Uterus (tissue), 2 donors: ENCODE measurements at regions not wholly inside any gene's neighbourhood (a gene's known extent, or its start where the extent isn't known, plus 50 kb on each side); places are given as distances from the start of the nearest gene placed in this dataset.

ENCODE experiments used
- CTCF ChIP-seq, 4 experiments: fragments of 200-600 bp in 2 of 4; fragments of 450-650 bp in 2 of 4; sonication (generic) in 2 of 4; IDR thresholded peaks; one replicate each; pipeline ENCODE4 v1.5.1; 2016 to 2019; ENCODE audit warnings: antibody characterized with exemption in 4 of 4, mild to moderate bottlenecking in 2 of 4, moderate library complexity in 1 of 4
- POLR2A ChIP-seq, 2 donors: fragments of 450-650 bp; IDR thresholded peaks; one replicate each; pipeline ENCODE4 v1.6.1; 2016; ENCODE audit warnings: antibody characterized with exemption in 2 of 2, mild to moderate bottlenecking in 1 of 2, moderate library complexity in 1 of 2

GRCh38 chr14:87097015-87097414, 896.0 kb downstream of the GALC start:
- TF ChIP-seq POLR2A (IDR thresholded peaks at IDR 0.05) (no peak), CTCF (IDR thresholded peaks at IDR 0.05) (no peak)
